Fibroblast of lung (primary cell): ENCODE measurements at regions not wholly inside any gene's neighbourhood (a gene's known extent, or its start where the extent isn't known, plus 50 kb on each side); places are given as distances from the start of the nearest gene placed in this dataset.

ENCODE experiments used
- DNase-seq, 2 donors: peaks; one replicate each; pipeline versions ENCODE4 v3.0.0 to v3.0.0-alpha.2; 2010; ENCODE audit warnings: low read depth in 2 of 2
- H2AFZ ChIP-seq: 2 replicates; pipeline ENCODE4 v1.5.1; 2012; ENCODE audit warnings: low read length, control low read depth, inconsistent platforms
- H3K27ac ChIP-seq: 2 replicates; pipeline ENCODE4 v1.5.1; 2011; ENCODE audit warnings: low read length, control low read depth; ENCODE audit not compliant: insufficient read depth
- H3K27me3 ChIP-seq: 2 replicates; pipeline ENCODE4 v1.5.1; 2011; ENCODE audit warnings: mild to moderate bottlenecking, low read length; ENCODE audit not compliant: control insufficient read depth, insufficient read depth
- H3K36me3 ChIP-seq: 2 replicates; pipeline ENCODE4 v1.5.1; 2011; ENCODE audit warnings: low read length; ENCODE audit not compliant: control insufficient read depth, insufficient read depth
- H3K4me1 ChIP-seq: 2 replicates; pipeline ENCODE4 v1.5.1; 2011; ENCODE audit warnings: low read length; ENCODE audit not compliant: control insufficient read depth, insufficient read depth; ENCODE audit errors: extremely low read depth
- H3K4me2 ChIP-seq: 2 replicates; pipeline ENCODE4 v1.5.1; 2011; ENCODE audit warnings: low read length, control low read depth; ENCODE audit not compliant: insufficient read depth; ENCODE audit errors: extremely low read depth
- H3K4me3 ChIP-seq, 4 experiments: fragments of 200-600 bp in 1 of 4; sonication (generic) in 1 of 4; replicated peaks in 1 of 4; 2 replicates each; pipeline ENCODE4 v1.5.1; 2011 to 2016; ENCODE audit warnings: low read length in 4 of 4, low read depth in 3 of 4, mild to moderate bottlenecking in 3 of 4, control low read depth in 2 of 4, inconsistent platforms in 1 of 4, mixed read lengths in 1 of 4; ENCODE audit not compliant: insufficient read depth in 1 of 4; ENCODE audit errors: control extremely low read depth in 1 of 4
- H3K79me2 ChIP-seq: 2 replicates; pipeline ENCODE4 v1.5.1; 2012; ENCODE audit warnings: mild to moderate bottlenecking, low read length, inconsistent platforms; ENCODE audit not compliant: control insufficient read depth, insufficient read depth
- H3K9ac ChIP-seq: 2 replicates; pipeline ENCODE4 v1.5.1; 2011; ENCODE audit warnings: mild to moderate bottlenecking, low read length, control low read depth; ENCODE audit not compliant: insufficient read depth
- H3K9me3 ChIP-seq: 2 replicates; pipeline ENCODE4 v1.5.1; 2012; ENCODE audit warnings: low read depth, low read length; ENCODE audit not compliant: control insufficient read depth, insufficient read depth
- H4K20me1 ChIP-seq: 2 replicates; pipeline ENCODE4 v1.5.1; 2011; ENCODE audit warnings: low read length; ENCODE audit not compliant: control insufficient read depth, insufficient read depth; ENCODE audit errors: extremely low read depth
- EZH2 ChIP-seq: IDR thresholded peaks from 2 replicates; pipeline ENCODE4 v1.5.1; 2012; ENCODE audit warnings: low read length, control low read depth, mild to moderate bottlenecking; ENCODE audit errors: missing control alignments
- TF ChIP-seq, protein P1 (sequence below), 2 donors: IDR thresholded peaks in 1 of 2; conservative IDR thresholded peaks in 1 of 2; 1 replicate in 1 of 2; 2 replicates in 1 of 2; pipeline ENCODE4 v1.5.1; 2011 to 2012; ENCODE audit warnings: low read length in 2 of 2, control low read depth in 1 of 2, inconsistent platforms in 1 of 2, low read depth in 1 of 2, mild to moderate bottlenecking in 1 of 2

DNA sequence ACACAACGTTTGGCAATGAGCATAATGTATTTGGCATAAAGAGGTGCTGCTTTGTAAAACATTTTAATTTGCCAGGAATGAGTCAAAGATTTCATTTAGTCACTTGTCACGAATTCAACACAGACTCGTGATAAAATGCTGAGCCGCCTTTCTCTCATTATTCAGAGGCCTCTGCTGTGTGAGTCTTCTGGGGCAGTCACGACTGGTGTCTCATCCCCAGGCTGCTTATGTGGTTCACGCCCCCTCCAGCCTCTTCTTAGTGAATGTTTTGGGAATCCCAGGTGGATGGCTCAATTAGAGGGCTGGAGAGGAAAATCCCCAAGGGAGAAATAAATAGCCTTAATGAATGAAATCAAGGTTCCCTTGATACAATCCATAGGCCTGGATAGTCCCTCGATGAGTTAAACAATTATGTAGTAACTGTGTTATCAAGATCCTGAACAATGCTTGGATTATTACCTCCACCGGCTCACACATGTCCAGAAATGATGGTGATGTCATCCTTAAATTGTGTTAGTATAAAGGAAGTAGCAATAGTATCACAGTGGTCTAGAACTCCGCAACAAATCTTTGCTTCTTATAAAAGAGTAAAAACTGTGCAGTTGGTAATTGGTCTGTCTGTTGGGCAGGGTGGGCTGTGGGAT lies 192.1 kb upstream of the ADAMTS16 start:
- H4K20me1 ChIP-seq, result no peaks in the 10 kb centered on the region
- peak in 1 of 2 donors; percentile 6 for DNase-seq

GRCh38 chr5:4949108-4949507 lies 191.0 kb upstream of the ADAMTS16 start:
- no peaks in the 10 kb centered on the region for H3K9me3 ChIP-seq
- no peak overlapping the region for H2AFZ ChIP-seq
- H3K4me3 ChIP-seq, result no peak overlapping the region
- no peaks in the 10 kb centered on the region for H4K20me1 ChIP-seq
- no peaks in the 10 kb centered on the region for H3K79me2 ChIP-seq
- no peak overlapping the region for H3K4me2 ChIP-seq
- TF ChIP-seq EZH2, result no peak
- TF ChIP-seq, protein P1, sequence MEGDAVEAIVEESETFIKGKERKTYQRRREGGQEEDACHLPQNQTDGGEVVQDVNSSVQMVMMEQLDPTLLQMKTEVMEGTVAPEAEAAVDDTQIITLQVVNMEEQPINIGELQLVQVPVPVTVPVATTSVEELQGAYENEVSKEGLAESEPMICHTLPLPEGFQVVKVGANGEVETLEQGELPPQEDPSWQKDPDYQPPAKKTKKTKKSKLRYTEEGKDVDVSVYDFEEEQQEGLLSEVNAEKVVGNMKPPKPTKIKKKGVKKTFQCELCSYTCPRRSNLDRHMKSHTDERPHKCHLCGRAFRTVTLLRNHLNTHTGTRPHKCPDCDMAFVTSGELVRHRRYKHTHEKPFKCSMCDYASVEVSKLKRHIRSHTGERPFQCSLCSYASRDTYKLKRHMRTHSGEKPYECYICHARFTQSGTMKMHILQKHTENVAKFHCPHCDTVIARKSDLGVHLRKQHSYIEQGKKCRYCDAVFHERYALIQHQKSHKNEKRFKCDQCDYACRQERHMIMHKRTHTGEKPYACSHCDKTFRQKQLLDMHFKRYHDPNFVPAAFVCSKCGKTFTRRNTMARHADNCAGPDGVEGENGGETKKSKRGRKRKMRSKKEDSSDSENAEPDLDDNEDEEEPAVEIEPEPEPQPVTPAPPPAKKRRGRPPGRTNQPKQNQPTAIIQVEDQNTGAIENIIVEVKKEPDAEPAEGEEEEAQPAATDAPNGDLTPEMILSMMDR (conservative IDR thresholded peaks at IDR 0.05 in 1 of 2, IDR thresholded peaks at IDR 0.05 in 1 of 2; ENCODE audit: low read depth in 1 of 2, low read length in 2 of 2), result no peak
- no peaks in the 10 kb centered on the region for H3K27me3 ChIP-seq
- no peaks in the 10 kb centered on the region for H3K36me3 ChIP-seq
- no peak overlapping the region for H3K27ac ChIP-seq
- no peak overlapping the region for H3K9ac ChIP-seq
- no peaks in the 10 kb centered on the region for H3K4me1 ChIP-seq
- no peak for DNase-seq

More for the DNA sequence above, 192.1 kb upstream of the ADAMTS16 start:
- Histone ChIP-seq H3K79me2 (no peaks in the 10 kb centered on the region), H3K4me2 (no peak overlapping the region), H3K9me3 (no peaks in the 10 kb centered on the region), H3K9ac (no peak overlapping the region), H3K27ac (no peak overlapping the region), H3K27me3 (no peaks in the 10 kb centered on the region), H2AFZ (no peak overlapping the region), H3K36me3 (no peaks in the 10 kb centered on the region), H3K4me3 (no peak overlapping the region), H3K4me1 (no peaks in the 10 kb centered on the region)
- no peak for TF ChIP-seq EZH2
- TF ChIP-seq, protein P1 (conservative IDR thresholded peaks at IDR 0.05 in 1 of 2, IDR thresholded peaks at IDR 0.05 in 1 of 2; ENCODE audit: low read depth in 1 of 2, low read length in 2 of 2), result no peak

DNA sequence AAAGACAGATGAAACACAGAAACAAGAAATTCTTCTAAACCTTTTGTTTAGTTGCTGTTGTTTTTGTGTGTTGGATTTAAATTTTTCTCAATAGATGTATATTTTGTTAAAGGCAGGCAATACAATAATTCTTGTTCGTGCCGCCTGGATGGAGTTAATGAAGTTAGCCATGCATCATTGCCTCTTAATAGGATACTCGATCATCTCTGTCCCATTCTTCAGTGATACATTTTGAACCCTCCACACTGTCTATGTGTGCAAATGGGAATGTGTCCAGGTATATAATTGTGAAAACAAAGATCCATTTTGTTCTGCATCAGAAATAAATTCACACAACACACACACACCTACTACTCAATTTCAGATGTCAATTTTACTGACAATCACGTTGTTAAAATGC lies 186.6 kb upstream of the ADAMTS16 start:
- Histone ChIP-seq H4K20me1 (no peaks in the 10 kb centered on the region), H3K4me3 (no peak overlapping the region), H3K79me2 (no peaks in the 10 kb centered on the region), H3K4me1 (no peaks in the 10 kb centered on the region), H2AFZ (no peak overlapping the region), H3K9ac (no peak overlapping the region), H3K9me3 (no peaks in the 10 kb centered on the region), H3K27ac (no peak overlapping the region), H3K36me3 (no peaks in the 10 kb centered on the region), H3K27me3 (no peaks in the 10 kb centered on the region), H3K4me2 (no peak overlapping the region)
- no peak for DNase-seq
- TF ChIP-seq EZH2, result no peak
- TF ChIP-seq, protein P1 (conservative IDR thresholded peaks at IDR 0.05 in 1 of 2, IDR thresholded peaks at IDR 0.05 in 1 of 2; ENCODE audit: low read depth in 1 of 2, low read length in 2 of 2), result no peak
